HCT116 (cell line): ENCODE measurements at regions not wholly inside any gene's neighbourhood (a gene's known extent, or its start where the extent isn't known, plus 50 kb on each side); places are given as distances from the start of the nearest gene placed in this dataset.

Source experiments
- ATF3 ChIP-seq: IDR thresholded peaks from 2 replicates; pipeline ENCODE4 v1.6.1; 2012
- CTCF ChIP-seq, 3 experiments: fragments of 200-600 bp in 1 of 3; sonication (generic) in 1 of 3; IDR thresholded peaks in 2 of 3; conservative IDR thresholded peaks in 1 of 3; 2 replicates each; pipeline ENCODE4 v1.5.1; 2012 to 2017; ENCODE audit warnings: low read depth in 2 of 3, low read length in 2 of 3, antibody characterized with exemption in 1 of 3, borderline replicate concordance in 1 of 3, control low read depth in 1 of 3, mild to moderate bottlenecking in 1 of 3, mixed read lengths in 1 of 3, mixed run types in 1 of 3, moderate library complexity in 1 of 3; ENCODE audit not compliant: insufficient read depth in 1 of 3
- EZH2 ChIP-seq: fragments of 200-600 bp; sonication (generic); IDR thresholded peaks from 2 replicates; pipeline ENCODE4 v1.6.1; 2017; ENCODE audit warnings: antibody characterized with exemption, mixed run types
- JUND ChIP-seq: IDR thresholded peaks from 2 replicates; pipeline ENCODE4 v1.6.1; 2012
- POLR2A ChIP-seq: IDR thresholded peaks from 2 replicates; pipeline ENCODE4 v1.7.0; 2011; ENCODE audit warnings: borderline replicate concordance; ENCODE audit not compliant: insufficient read depth, insufficient read length; ENCODE audit errors: extremely low read depth
- POLR2AphosphoS5 ChIP-seq: IDR thresholded peaks from 2 replicates; pipeline ENCODE4 v1.6.1; 2011; ENCODE audit warnings: mild to moderate bottlenecking, low read depth, low read length, moderate library complexity
- RAD21 ChIP-seq: IDR thresholded peaks from 2 replicates; pipeline ENCODE4 v1.6.1; 2012; ENCODE audit warnings: low read depth, mild to moderate bottlenecking

- TF ChIP-seq JUND (no peak), ATF3 (no peak), CTCF (IDR thresholded peaks at IDR 0.05 in 2 of 3, conservative IDR thresholded peaks at IDR 0.05 in 1 of 3; ENCODE audit: borderline replicate concordance in 1 of 3, insufficient read depth in 1 of 3, low read depth in 2 of 3, low read length in 2 of 3) (no peak), POLR2A (no peak), POLR2AphosphoS5 (no peak), RAD21 (no peak), EZH2 (no peak)
Observed at GRCh38 chr1:167158111-167158812, 62.4 kb upstream of the POU2F1 start.
